HEK293T (cell line): ENCODE measurements at regions not wholly inside any gene's neighbourhood (a gene's known extent, or its start where the extent isn't known, plus 50 kb on each side); places are given as distances from the start of the nearest gene placed in this dataset.

ENCODE experiments used
- ARNT ChIP-seq: fragments of 450-650 bp; IDR thresholded peaks from 2 replicates; pipeline ENCODE4 v1.6.1; 2017; ENCODE audit warnings: mild to moderate bottlenecking
- BHLHE40 ChIP-seq: fragments of 450-650 bp; IDR thresholded peaks from 2 replicates; pipeline ENCODE4 v1.6.1; 2016; ENCODE audit warnings: mild to moderate bottlenecking, moderate library complexity, borderline replicate concordance
- CTBP1 ChIP-seq: fragments of 450-650 bp; IDR thresholded peaks from 2 replicates; pipeline ENCODE4 v1.6.1; 2016; ENCODE audit warnings: borderline replicate concordance
- ELF4 ChIP-seq: fragments of 450-650 bp; IDR thresholded peaks from 2 replicates; pipeline ENCODE4 v1.6.1; 2017; ENCODE audit warnings: antibody characterized with exemption
- FOXK2 ChIP-seq: fragments of 450-650 bp; IDR thresholded peaks from 2 replicates; pipeline ENCODE4 v1.6.1; 2016; ENCODE audit warnings: mild to moderate bottlenecking
- HDGF ChIP-seq: fragments of 450-650 bp; IDR thresholded peaks from 2 replicates; pipeline ENCODE4 v1.6.1; 2017; ENCODE audit warnings: antibody characterized with exemption, borderline replicate concordance
- SP1 ChIP-seq: fragments of 450-650 bp; IDR thresholded peaks from 2 replicates; pipeline ENCODE4 v1.6.1; 2017
- SUZ12 ChIP-seq: fragments of 450-650 bp; IDR thresholded peaks from 2 replicates; pipeline ENCODE4 v1.6.1; 2016; ENCODE audit warnings: mild to moderate bottlenecking
- TARDBP ChIP-seq: fragments of 450-650 bp; IDR thresholded peaks from 2 replicates; pipeline ENCODE4 v1.6.1; 2016
- ZNF384 ChIP-seq: fragments of 450-650 bp; IDR thresholded peaks from 2 replicates; pipeline ENCODE4 v1.6.1; 2016
- TF ChIP-seq, protein P1 (sequence below): fragments of 450-650 bp; IDR thresholded peaks from 2 replicates; pipeline ENCODE4 v1.6.1; 2016

DNA sequence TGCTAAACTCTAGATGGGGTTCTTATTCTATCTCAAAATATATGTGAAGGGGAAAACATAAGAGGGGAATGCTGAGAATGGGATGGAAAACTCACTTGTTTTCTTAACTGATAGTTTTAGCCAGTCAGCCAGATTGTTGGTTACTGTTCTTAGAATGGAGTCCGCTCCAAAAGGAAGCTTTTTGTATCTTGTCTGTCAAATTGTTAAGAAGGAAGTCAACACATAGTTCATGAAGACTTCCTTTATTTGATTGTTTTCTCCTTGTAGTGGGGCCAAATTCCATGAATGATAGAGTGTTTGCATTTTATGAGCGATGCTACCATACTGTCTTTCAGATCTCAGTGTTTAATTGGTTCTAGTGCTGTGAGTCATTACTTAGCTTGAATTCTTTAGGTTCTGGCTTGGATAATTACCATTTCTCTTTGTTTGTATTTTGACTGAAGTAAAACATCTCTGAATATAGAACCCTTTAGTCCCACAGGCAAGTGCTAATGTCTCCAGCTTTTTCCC is 98.3 kb upstream of the GOT2 start:
- no peak for TF ChIP-seq ELF4
- TF ChIP-seq, protein P1, sequence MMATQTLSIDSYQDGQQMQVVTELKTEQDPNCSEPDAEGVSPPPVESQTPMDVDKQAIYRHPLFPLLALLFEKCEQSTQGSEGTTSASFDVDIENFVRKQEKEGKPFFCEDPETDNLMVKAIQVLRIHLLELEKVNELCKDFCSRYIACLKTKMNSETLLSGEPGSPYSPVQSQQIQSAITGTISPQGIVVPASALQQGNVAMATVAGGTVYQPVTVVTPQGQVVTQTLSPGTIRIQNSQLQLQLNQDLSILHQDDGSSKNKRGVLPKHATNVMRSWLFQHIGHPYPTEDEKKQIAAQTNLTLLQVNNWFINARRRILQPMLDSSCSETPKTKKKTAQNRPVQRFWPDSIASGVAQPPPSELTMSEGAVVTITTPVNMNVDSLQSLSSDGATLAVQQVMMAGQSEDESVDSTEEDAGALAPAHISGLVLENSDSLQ, result no peak
- TF ChIP-seq SP1, result no peak
- no peak for TF ChIP-seq ARNT
- no peak for TF ChIP-seq HDGF
- TF ChIP-seq TARDBP, result no peak
- TF ChIP-seq ZNF384, result no peak
- TF ChIP-seq BHLHE40, result no peak
- TF ChIP-seq CTBP1, result no peak
- no peak for TF ChIP-seq SUZ12
- no peak for TF ChIP-seq FOXK2
